ENCODE measurements at regions not wholly inside any gene's neighbourhood (a gene's known extent, or its start where the extent isn't known, plus 50 kb on each side); places are given as distances from the start of the nearest gene placed in this dataset.

GRCh38 chr7:54879776-54880175 lies 120.8 kb upstream of the SEC61G start:
- Histone ChIP-seq H3K27ac (ENCODE audit: control insufficient read depth, insufficient read depth) (no peak overlapping the region), H3K4me2 (ENCODE audit: control insufficient read depth, insufficient read depth) (no peak overlapping the region), H3K27me3 (replicated peaks in 1 of 2; ENCODE audit: control insufficient read depth in 2 of 2, insufficient read depth in 2 of 2, low read length in 1 of 2) (no peaks in the 10 kb centered on the region), H4K20me1 (ENCODE audit: control insufficient read depth, insufficient read depth) (no peaks in the 10 kb centered on the region), H3K9ac (ENCODE audit: control insufficient read depth, insufficient read depth, low read length) (no peak overlapping the region), H3K9me3 (replicated peaks; ENCODE audit: control insufficient read depth, insufficient read depth, low read length) (no peaks in the 10 kb centered on the region), H3K36me3 (ENCODE audit: control insufficient read depth in 2 of 2, insufficient read depth in 2 of 2, low read length in 1 of 2) (no peaks in the 10 kb centered on the region), H3K4me1 (ENCODE audit: control insufficient read depth, insufficient read depth, low read length) (no peaks in the 10 kb centered on the region), H3K79me2 (ENCODE audit: control insufficient read depth, insufficient read depth, low read length) (no peaks in the 10 kb centered on the region), H3K4me3 (no peak overlapping the region), H2AFZ (ENCODE audit: control insufficient read depth, low read depth, low read length) (no peak overlapping the region)
- ATAC-seq (no peak), FAIRE-seq (no peak), DNase-seq (ENCODE audit: low read depth, low spot score) (no peak)
- ChIA-PET POLR2A (no interaction called here), RAD21 (ENCODE audit: unreplicated experiment) (no interaction called here), SMC1A (ENCODE audit: uncharacterized antibody, unreplicated experiment) (no interaction called here), CTCF (no interaction called here)
- TF ChIP-seq ZBED1 (IDR thresholded peaks at IDR 0.05; ENCODE audit: borderline replicate concordance) (no peak), NKRF (conservative IDR thresholded peaks at IDR 0.05) (no peak), ELK1 (IDR thresholded peaks at IDR 0.05; ENCODE audit: low read depth, low read length) (no peak), NR2F1 (conservative IDR thresholded peaks at IDR 0.05) (no peak), ZNF622 (IDR thresholded peaks at IDR 0.05) (no peak), BACH1 (IDR thresholded peaks at IDR 0.05; ENCODE audit: borderline replicate concordance) (no peak), RCOR1 (conservative IDR thresholded peaks at IDR 0.05; ENCODE audit: low read depth, low read length) (no peak), MEF2A (IDR thresholded peaks at IDR 0.05; ENCODE audit: insufficient read depth, low read depth, low read length) (no peak), WRNIP1 (IDR thresholded peaks at IDR 0.05; ENCODE audit: borderline replicate concordance, low read depth, low read length) (no peak), ATF7 (IDR thresholded peaks at IDR 0.05; ENCODE audit: low read depth) (no peak), ETV6 (conservative IDR thresholded peaks at IDR 0.05 in 1 of 2, IDR thresholded peaks at IDR 0.05 in 1 of 2; ENCODE audit: borderline replicate concordance in 1 of 2, low read depth in 1 of 2) (no peak), SRF (IDR thresholded peaks at IDR 0.05; ENCODE audit: low read depth in 2 of 2, low read length in 2 of 2) (no peak), CBFB (IDR thresholded peaks at IDR 0.05; ENCODE audit: low read depth) (no peak), ZSCAN29 (IDR thresholded peaks at IDR 0.05) (no peak), TCF3 (IDR thresholded peaks at IDR 0.05; ENCODE audit: borderline replicate concordance, insufficient read depth, low read depth, low read length) (no peak), RELB (IDR thresholded peaks at IDR 0.05; ENCODE audit: low read depth) (no peak), CREB1 (IDR thresholded peaks at IDR 0.05; ENCODE audit: low read depth) (no peak), CTCF (IDR thresholded peaks at IDR 0.05 in 2 of 3, conservative IDR thresholded peaks at IDR 0.05 in 1 of 3; ENCODE audit: control insufficient read depth in 2 of 3, extremely low read depth in 1 of 3, insufficient read depth in 1 of 3, low read depth in 3 of 3, low read length in 3 of 3) (no peak), CHD1 (IDR thresholded peaks at IDR 0.05; ENCODE audit: low read depth, low read length) (no peak)
- no TSS peak for BruUV-seq (replicated peaks)
- WGBS (ENCODE audit: insufficient coverage, insufficient replicate concordance, low lambda C conversion rate, missing lambda C conversion rate) = 12% methylated on average over 2 of the region's 2 CpGs
- in situ Hi-C loops (cut with MboI) = no loop called here
- intact Hi-C loops (cut with micrococcal nuclease; ENCODE audit: unreplicated experiment) = no loop called here
